ENCODE measurements at regions not wholly inside any gene's neighbourhood (a gene's known extent, or its start where the extent isn't known, plus 50 kb on each side); places are given as distances from the start of the nearest gene placed in this dataset.

GRCh38 chr5:173741087-173741486 is 124.6 kb upstream of the BOD1 start:
- TF ChIP-seq GATA2 (IDR thresholded peaks at IDR 0.05; ENCODE audit: low read depth, low read length) (no peak), GATA3 (IDR thresholded peaks at IDR 0.05; ENCODE audit: low read depth, low read length) (no peak)
